ENCODE measurements at regions not wholly inside any gene's neighbourhood (a gene's known extent, or its start where the extent isn't known, plus 50 kb on each side); places are given as distances from the start of the nearest gene placed in this dataset.

GRCh38 chr1:65503427-65503826, 83.0 kb downstream of the LEPR start:
- Histone ChIP-seq H3K27me3 (ENCODE audit: control insufficient read depth in 3 of 3, insufficient read depth in 3 of 3, low read length in 2 of 3) (no peaks in the 10 kb centered on the region), H3K4me1 (ENCODE audit: control insufficient read depth in 5 of 5, insufficient read depth in 5 of 5, low read length in 5 of 5) (no peaks in the 10 kb centered on the region), H3K36me3 (ENCODE audit: control insufficient read depth in 4 of 4, insufficient read depth in 4 of 4, low read length in 4 of 4) (no peaks in the 10 kb centered on the region), H3K9me3 (ENCODE audit: control insufficient read depth in 4 of 4, insufficient read depth in 3 of 4, low read length in 3 of 4) (no peaks in the 10 kb centered on the region), H3K27ac (ENCODE audit: low read depth in 1 of 2, low read length in 1 of 2) (no peak overlapping the region), H3K4me3 (no peak overlapping the region), H3K9ac (ENCODE audit: insufficient read depth in 1 of 2, low read length in 2 of 2) (no peak overlapping the region)
- DNase-seq (no peak), ATAC-seq (ENCODE audit: insufficient read depth, low FRiP score) (no peak)
- WGBS, 2 donors = 73 to 77% methylated on average over 4 of the region's 4 CpGs
- TF ChIP-seq CTCF (IDR thresholded peaks at IDR 0.05; ENCODE audit: control extremely low read depth, extremely low read depth) = no peak

- no peak for TF ChIP-seq CTCF (IDR thresholded peaks at IDR 0.05; ENCODE audit: control extremely low read depth, extremely low read depth)
- DNase-seq = no peak
- ATAC-seq (ENCODE audit: insufficient read depth, low FRiP score) = no peak
- no peaks in the 10 kb centered on the region for H3K27me3 ChIP-seq (ENCODE audit: control insufficient read depth in 3 of 3, insufficient read depth in 3 of 3, low read length in 2 of 3)
- whole genome bisulfite sequencing, 2 donors = 97 to 99% methylated on average over 3 of the region's 3 CpGs
- no peak overlapping the region for H3K9ac ChIP-seq (ENCODE audit: insufficient read depth in 1 of 2, low read length in 2 of 2)
- H3K4me3 ChIP-seq = no peak overlapping the region
- H3K9me3 ChIP-seq (ENCODE audit: control insufficient read depth in 4 of 4, insufficient read depth in 3 of 4, low read length in 3 of 4) = no peaks in the 10 kb centered on the region
- no peaks in the 10 kb centered on the region for H3K4me1 ChIP-seq (ENCODE audit: control insufficient read depth in 5 of 5, insufficient read depth in 5 of 5, low read length in 5 of 5)
- no peak overlapping the region for H3K27ac ChIP-seq (ENCODE audit: low read depth in 1 of 2, low read length in 1 of 2)
- no peaks in the 10 kb centered on the region for H3K36me3 ChIP-seq (ENCODE audit: control insufficient read depth in 4 of 4, insufficient read depth in 4 of 4, low read length in 4 of 4)
Measured at GRCh38 chr1:65504263-65504662, 83.8 kb downstream of the LEPR start.

DNA sequence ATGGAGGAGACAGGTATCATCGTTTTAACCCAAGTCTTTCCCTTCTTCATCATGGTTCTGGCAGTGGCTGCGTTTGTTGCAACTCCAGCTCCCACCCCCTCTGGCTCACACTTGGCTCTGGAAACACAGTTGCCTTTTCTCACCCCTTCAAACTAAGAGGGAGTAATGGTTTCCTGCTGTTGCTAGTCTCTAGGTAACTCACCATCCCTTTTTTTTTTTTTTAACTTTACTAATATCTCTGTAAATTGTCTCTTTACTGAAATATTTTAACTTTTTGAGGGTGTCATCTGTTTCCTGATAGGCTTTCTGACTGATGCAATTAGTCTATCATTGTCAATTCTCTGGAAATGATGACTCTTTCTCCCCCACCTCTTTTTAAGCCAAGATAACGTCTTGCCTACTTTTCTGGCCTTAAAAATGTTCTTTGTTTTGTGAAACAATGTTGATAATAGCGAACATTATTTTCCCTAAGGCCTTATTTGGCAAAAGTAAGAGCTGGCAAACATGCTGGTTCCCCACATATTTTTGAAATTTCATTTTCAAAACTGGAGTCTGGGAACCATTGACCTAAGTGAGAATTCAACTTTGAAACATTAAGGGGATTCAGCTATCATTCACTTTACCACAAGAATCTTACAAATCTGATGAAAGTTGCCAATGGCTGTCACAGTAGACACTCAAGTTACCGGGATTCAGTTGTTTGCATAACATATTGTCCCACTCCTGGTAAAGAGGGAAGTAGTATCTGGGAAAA, 85.3 kb downstream of the LEPR start:
- H3K4me1 ChIP-seq (ENCODE audit: control insufficient read depth in 5 of 5, insufficient read depth in 5 of 5, low read length in 5 of 5) = no peaks in the 10 kb centered on the region
- H3K36me3 ChIP-seq (ENCODE audit: control insufficient read depth in 4 of 4, insufficient read depth in 4 of 4, low read length in 4 of 4) = no peaks in the 10 kb centered on the region
- H3K4me3 ChIP-seq = no peak overlapping the region
- no peak overlapping the region for H3K27ac ChIP-seq (ENCODE audit: low read depth in 1 of 2, low read length in 1 of 2)
- H3K9me3 ChIP-seq (ENCODE audit: control insufficient read depth in 4 of 4, insufficient read depth in 3 of 4, low read length in 3 of 4) = no peaks in the 10 kb centered on the region
- no peak overlapping the region for H3K9ac ChIP-seq (ENCODE audit: insufficient read depth in 1 of 2, low read length in 2 of 2)
- WGBS, 2 donors = 74 to 84% methylated on average over 5 of the region's 5 CpGs
- DNase-seq (peak in 2 of 3 donors; percentile 37 to 43), ATAC-seq (ENCODE audit: insufficient read depth, low FRiP score) (no peak)
- no peaks in the 10 kb centered on the region for H3K27me3 ChIP-seq (ENCODE audit: control insufficient read depth in 3 of 3, insufficient read depth in 3 of 3, low read length in 2 of 3)
- no peak for TF ChIP-seq CTCF (IDR thresholded peaks at IDR 0.05; ENCODE audit: control extremely low read depth, extremely low read depth)

- DNase-seq = no peak
- H3K4me1 ChIP-seq (ENCODE audit: control insufficient read depth in 5 of 5, insufficient read depth in 5 of 5, low read length in 5 of 5) = peaks cover 0 to 3% (median 0%) of the 10 kb centered on the region in 5 donors
- H3K9me3 ChIP-seq (ENCODE audit: control insufficient read depth in 4 of 4, insufficient read depth in 3 of 4, low read length in 3 of 4) = peaks cover 0 to 2% (median 0%) of the 10 kb centered on the region in 4 donors
- H3K9ac ChIP-seq (ENCODE audit: insufficient read depth in 1 of 2, low read length in 2 of 2) = no peak overlapping the region
- H3K4me3 ChIP-seq = no peak overlapping the region
- WGBS, 2 donors = 72% methylated on average over 2 of the region's 2 CpGs
- H3K27ac ChIP-seq (ENCODE audit: low read depth in 1 of 2, low read length in 1 of 2) = no peak overlapping the region
- H3K36me3 ChIP-seq (ENCODE audit: control insufficient read depth in 4 of 4, insufficient read depth in 4 of 4, low read length in 4 of 4) = no peaks in the 10 kb centered on the region
- no peak for ATAC-seq (ENCODE audit: insufficient read depth, low FRiP score)
- TF ChIP-seq CTCF (IDR thresholded peaks at IDR 0.05; ENCODE audit: control extremely low read depth, extremely low read depth) = no peak
- H3K27me3 ChIP-seq (ENCODE audit: control insufficient read depth in 3 of 3, insufficient read depth in 3 of 3, low read length in 2 of 3) = no peaks in the 10 kb centered on the region
Measured at GRCh38 chr1:65508051-65508450, 87.6 kb downstream of the LEPR start.
